ENCODE measurements at regions not wholly inside any gene's neighbourhood (a gene's known extent, or its start where the extent isn't known, plus 50 kb on each side); places are given as distances from the start of the nearest gene placed in this dataset.

DNA sequence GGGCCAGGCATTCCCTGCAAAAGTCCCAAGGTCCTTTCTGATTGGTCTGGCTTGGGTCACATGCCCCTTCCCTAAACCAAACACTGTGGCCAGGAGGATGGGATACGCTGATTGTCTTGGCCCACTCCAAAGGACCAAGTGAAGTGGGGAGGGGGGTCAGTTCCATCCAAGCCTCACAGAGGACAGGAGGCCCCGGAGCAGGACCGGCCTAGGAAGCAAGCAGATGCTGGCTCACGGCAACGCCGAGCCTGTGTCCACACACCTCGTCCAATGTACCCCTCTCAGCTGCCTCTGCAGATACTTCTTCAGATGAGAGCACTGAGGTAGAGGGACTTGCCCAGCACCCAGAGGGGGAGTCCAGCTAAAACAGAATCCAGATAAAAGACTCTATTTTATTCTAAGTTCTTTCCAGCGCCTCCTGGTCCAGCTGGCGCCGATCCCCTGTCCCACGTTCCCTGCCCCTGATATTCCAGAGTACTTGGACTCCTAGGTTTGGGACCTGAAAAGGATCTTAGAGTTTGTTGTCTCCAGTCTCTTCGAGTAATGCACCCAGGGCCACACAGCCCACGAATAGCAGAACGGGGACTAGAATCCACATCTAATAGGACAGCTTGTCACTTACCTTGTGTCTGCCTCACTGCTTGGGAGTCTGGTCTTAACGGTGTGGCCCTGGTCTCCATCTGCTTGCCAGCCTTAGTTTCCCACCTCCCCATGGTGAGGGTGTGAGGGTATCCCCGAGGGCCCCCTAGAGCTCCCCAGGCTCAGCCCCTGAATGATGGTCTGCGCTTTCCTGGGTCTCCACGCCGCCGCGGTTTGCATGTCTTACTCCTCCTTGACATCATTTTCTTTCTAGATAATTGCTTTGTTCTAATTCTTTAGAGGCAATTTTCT is 72.4 kb upstream of the UNC5A start:
- TF ChIP-seq, protein P1, sequence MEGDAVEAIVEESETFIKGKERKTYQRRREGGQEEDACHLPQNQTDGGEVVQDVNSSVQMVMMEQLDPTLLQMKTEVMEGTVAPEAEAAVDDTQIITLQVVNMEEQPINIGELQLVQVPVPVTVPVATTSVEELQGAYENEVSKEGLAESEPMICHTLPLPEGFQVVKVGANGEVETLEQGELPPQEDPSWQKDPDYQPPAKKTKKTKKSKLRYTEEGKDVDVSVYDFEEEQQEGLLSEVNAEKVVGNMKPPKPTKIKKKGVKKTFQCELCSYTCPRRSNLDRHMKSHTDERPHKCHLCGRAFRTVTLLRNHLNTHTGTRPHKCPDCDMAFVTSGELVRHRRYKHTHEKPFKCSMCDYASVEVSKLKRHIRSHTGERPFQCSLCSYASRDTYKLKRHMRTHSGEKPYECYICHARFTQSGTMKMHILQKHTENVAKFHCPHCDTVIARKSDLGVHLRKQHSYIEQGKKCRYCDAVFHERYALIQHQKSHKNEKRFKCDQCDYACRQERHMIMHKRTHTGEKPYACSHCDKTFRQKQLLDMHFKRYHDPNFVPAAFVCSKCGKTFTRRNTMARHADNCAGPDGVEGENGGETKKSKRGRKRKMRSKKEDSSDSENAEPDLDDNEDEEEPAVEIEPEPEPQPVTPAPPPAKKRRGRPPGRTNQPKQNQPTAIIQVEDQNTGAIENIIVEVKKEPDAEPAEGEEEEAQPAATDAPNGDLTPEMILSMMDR (IDR thresholded peaks at IDR 0.05), result no peak
- TF ChIP-seq POLR2A (IDR thresholded peaks at IDR 0.05), result no peak

Data from esophagus squamous epithelium (tissue), 4 donors.